OCI-LY7 (cell line): ENCODE measurements at regions not wholly inside any gene's neighbourhood (a gene's known extent, or its start where the extent isn't known, plus 50 kb on each side); places are given as distances from the start of the nearest gene placed in this dataset.

Source experiments
- CTCF ChIP-seq: fragments of 200-600 bp; sonication (generic); conservative IDR thresholded peaks from 2 replicates; pipeline ENCODE4 v1.5.1; 2014; ENCODE audit warnings: mild to moderate bottlenecking, antibody characterized with exemption, low read length, moderate library complexity, mixed read lengths
- EZH2phosphoT487 ChIP-seq: fragments of 200-600 bp; sonication (generic); IDR thresholded peaks from 2 replicates; pipeline ENCODE4 v1.6.1; 2018; ENCODE audit warnings: low read depth, borderline replicate concordance, mild to moderate bottlenecking, mixed run types, antibody characterized with exemption, low read length, moderate library complexity, mixed read lengths

GRCh38 chr14:41404126-41404525, 202.6 kb upstream of the LRFN5 start:
- TF ChIP-seq CTCF: no peak
- no peak for TF ChIP-seq EZH2phosphoT487
